ENCODE measurements at regions not wholly inside any gene's neighbourhood (a gene's known extent, or its start where the extent isn't known, plus 50 kb on each side); places are given as distances from the start of the nearest gene placed in this dataset.

DNA sequence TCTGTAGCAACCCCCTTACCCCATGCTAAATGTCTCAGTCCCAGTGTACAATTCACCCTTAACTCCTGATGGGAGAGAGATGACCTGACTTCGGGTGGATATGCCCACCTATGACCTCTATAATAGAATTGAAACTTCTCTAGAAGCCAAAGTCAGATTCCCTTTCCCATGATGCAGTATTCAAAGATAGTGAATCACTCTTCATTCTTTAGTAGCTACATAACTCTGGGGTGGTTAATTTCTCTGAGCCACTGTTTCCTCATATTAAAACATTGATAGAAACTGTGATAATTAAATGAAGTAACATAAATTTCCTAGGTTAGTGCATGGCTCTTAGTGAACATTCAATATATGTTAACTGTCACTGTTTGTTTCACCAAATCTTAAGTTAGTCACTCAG, 500.4 kb downstream of the COL12A1 start:
- no peak for TF ChIP-seq POLR2A (IDR thresholded peaks at IDR 0.05)
- TF ChIP-seq, protein P1, sequence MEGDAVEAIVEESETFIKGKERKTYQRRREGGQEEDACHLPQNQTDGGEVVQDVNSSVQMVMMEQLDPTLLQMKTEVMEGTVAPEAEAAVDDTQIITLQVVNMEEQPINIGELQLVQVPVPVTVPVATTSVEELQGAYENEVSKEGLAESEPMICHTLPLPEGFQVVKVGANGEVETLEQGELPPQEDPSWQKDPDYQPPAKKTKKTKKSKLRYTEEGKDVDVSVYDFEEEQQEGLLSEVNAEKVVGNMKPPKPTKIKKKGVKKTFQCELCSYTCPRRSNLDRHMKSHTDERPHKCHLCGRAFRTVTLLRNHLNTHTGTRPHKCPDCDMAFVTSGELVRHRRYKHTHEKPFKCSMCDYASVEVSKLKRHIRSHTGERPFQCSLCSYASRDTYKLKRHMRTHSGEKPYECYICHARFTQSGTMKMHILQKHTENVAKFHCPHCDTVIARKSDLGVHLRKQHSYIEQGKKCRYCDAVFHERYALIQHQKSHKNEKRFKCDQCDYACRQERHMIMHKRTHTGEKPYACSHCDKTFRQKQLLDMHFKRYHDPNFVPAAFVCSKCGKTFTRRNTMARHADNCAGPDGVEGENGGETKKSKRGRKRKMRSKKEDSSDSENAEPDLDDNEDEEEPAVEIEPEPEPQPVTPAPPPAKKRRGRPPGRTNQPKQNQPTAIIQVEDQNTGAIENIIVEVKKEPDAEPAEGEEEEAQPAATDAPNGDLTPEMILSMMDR (IDR thresholded peaks at IDR 0.05), result no peak

All from vagina (tissue), 2 donors.